HepG2 (cell line): ENCODE measurements at regions not wholly inside any gene's neighbourhood (a gene's known extent, or its start where the extent isn't known, plus 50 kb on each side); places are given as distances from the start of the nearest gene placed in this dataset.
A peak's percentile ranks its signal among the peaks of the same experiment; 100 is the strongest.

Experiments
- ATAC-seq: fragments of 200-7000 bp; cut with Tn5 transposase; 3 replicates; pipeline ENCODE4 v1.9.1; 2020; ENCODE audit warnings: mild to moderate bottlenecking, moderate library complexity
- BruUV-seq: library from RNA; stranded (reverse); fragments of 400-500 nt; replicated peaks from 2 replicates; lab custom pipeline; 2021; lab: Mats Ljungman, UMichigan
- CTCF ChIA-PET: fragments of 300-600 bp; formaldehyde crosslinking; extraction: SDS; loops from one replicate; lab custom pipeline; 2021; ENCODE audit warnings: low total read pairs, inconsistent platforms, low intra/inter-chr PET ratio; lab: Yijun Ruan, JAX
- POLR2A ChIA-PET: fragments of 350-600 bp; sonication (Branson Sonifier 250); formaldehyde crosslinking; loops from one replicate; lab custom pipeline; 2020; ENCODE audit warnings: antibody characterized with exemption, inconsistent platforms; lab: Yijun Ruan, JAX
- DNase-seq: peaks from one replicate; pipeline ENCODE4 v3.0.0-alpha.2; 2015; ENCODE audit warnings: low spot score
- FAIRE-seq: peaks from 3 replicates; lab custom pipeline; 2011; peaks lifted over from hg19 to GRCh38; lab: Jason Lieb, UNC
- H2AFZ ChIP-seq: one replicate; pipeline ENCODE4 v1.6.1; 2011; ENCODE audit warnings: low read length, inconsistent platforms
- H3K27ac ChIP-seq: fragments of 300-600 bp; 3 replicates; pipeline ENCODE4 v1.8.0; 2011; ENCODE audit warnings: mixed run types, mild to moderate bottlenecking, mixed read lengths, low read length, inconsistent platforms; ENCODE audit not compliant: insufficient read depth; ENCODE audit errors: extremely low read length
- H3K27me3 ChIP-seq, 2 experiments: fragments of 200-600 bp in 1 of 2; 2 replicates in 1 of 2; 3 replicates in 1 of 2; pipeline versions ENCODE4 v1.6.0 to v1.8.0; 2011; ENCODE audit warnings: low read length in 2 of 2, mild to moderate bottlenecking in 2 of 2, moderate library complexity in 2 of 2, inconsistent platforms in 1 of 2; ENCODE audit not compliant: insufficient read depth in 2 of 2, control insufficient read depth in 1 of 2
- H3K36me3 ChIP-seq, 2 experiments: fragments of 200-600 bp in 1 of 2; replicated peaks in 1 of 2; 2 replicates in 1 of 2; 3 replicates in 1 of 2; pipeline versions ENCODE4 v1.5.1 to v1.8.0; 2011; ENCODE audit warnings: low read length in 2 of 2, inconsistent platforms in 1 of 2; ENCODE audit not compliant: insufficient read depth in 2 of 2, control insufficient read depth in 1 of 2
- H3K4me1 ChIP-seq: 2 replicates; pipeline ENCODE4 v1.5.1; 2012; ENCODE audit warnings: low read length, inconsistent platforms; ENCODE audit not compliant: insufficient read depth
- H3K4me2 ChIP-seq: 2 replicates; pipeline ENCODE4 v1.6.0; 2011; ENCODE audit warnings: low read depth, low read length, inconsistent platforms
- H3K4me3 ChIP-seq, 3 experiments: fragments of 200-600 bp in 1 of 3; sonication (generic), shearing (Covaris generic) in 1 of 3; replicated peaks in 1 of 3; 2 replicates each; pipeline ENCODE4 v1.5.1; 2011 to 2016; ENCODE audit warnings: low read length in 3 of 3, inconsistent platforms in 2 of 3, low read depth in 2 of 3, mild to moderate bottlenecking in 2 of 3, control low read depth in 1 of 3, mixed read lengths in 1 of 3; ENCODE audit not compliant: insufficient read depth in 1 of 3
- H3K79me2 ChIP-seq: one replicate; pipeline ENCODE4 v1.6.1; 2011; ENCODE audit warnings: low read length, inconsistent platforms; ENCODE audit not compliant: insufficient read depth
- H3K9ac ChIP-seq: 2 replicates; pipeline ENCODE4 v1.6.0; 2011; ENCODE audit warnings: mild to moderate bottlenecking, low read depth, low read length, inconsistent platforms; ENCODE audit not compliant: insufficient read depth
- H3K9me3 ChIP-seq: 2 replicates; pipeline ENCODE4 v1.5.1; 2012; ENCODE audit warnings: mild to moderate bottlenecking, low read length
- H4K20me1 ChIP-seq: 2 replicates; pipeline ENCODE4 v1.6.0; 2011; ENCODE audit warnings: inconsistent platforms, mild to moderate bottlenecking, low read length, moderate library complexity; ENCODE audit not compliant: insufficient read depth
- EHMT2 ChIP-seq: fragments of 200-600 bp; sonication (generic); IDR thresholded peaks from 2 replicates; pipeline ENCODE4 v1.7.0; 2017; ENCODE audit warnings: antibody characterized with exemption, low read depth, low read length, borderline replicate concordance
- JUNB ChIP-seq: sonication (generic); formaldehyde crosslinking; IDR thresholded peaks from 2 replicates; pipeline ENCODE4 v1.8.0; 2022; ENCODE audit warnings: missing genetic modification reagents, mild to moderate bottlenecking, borderline replicate concordance
- NFRKB ChIP-seq: fragments of 450-650 bp; IDR thresholded peaks from 2 replicates; pipeline ENCODE4 v1.6.1; 2017
- SMC3 ChIP-seq: IDR thresholded peaks from 2 replicates; pipeline ENCODE4 v1.6.1; 2011; ENCODE audit warnings: low read length, improper control_type of control experiment
- SNAPC2 ChIP-seq: sonication (generic); formaldehyde crosslinking; IDR thresholded peaks from 2 replicates; pipeline ENCODE4 v1.8.1; 2022; ENCODE audit warnings: mild to moderate bottlenecking, missing genetic modification reagents
- STAG1 ChIP-seq: sonication (generic); formaldehyde crosslinking; IDR thresholded peaks from 2 replicates; pipeline ENCODE4 v1.4.0; 2020; ENCODE audit warnings: missing genetic modification reagents
- WGBS: methylation state at CpG from one replicate; pipeline ENCODE4 v1.1.6; 2017; ENCODE audit warnings: low lambda C conversion rate; 5-methylcytosine and 5-hydroxymethylcytosine counted together
- in situ Hi-C: cut with HindIII; loops from 2 replicates; pipeline ENCODE4 v1.10.0; 2017; ENCODE audit warnings: low pct_unique_long_range_greater_than_20kb; ENCODE audit not compliant: extremely low pct_ligation_motif_present
- intact Hi-C: fragments of 100-400 bp; cut with micrococcal nuclease; formaldehyde crosslinking; loops from one replicate; pipeline ENCODE4 v1.10.0; 2022; ENCODE audit not compliant: unreplicated experiment
- TF ChIP-seq, protein P1 (sequence below): sonication (generic); formaldehyde crosslinking; IDR thresholded peaks from 2 replicates; pipeline ENCODE4 v1.8.0; 2022; ENCODE audit warnings: missing genetic modification reagents, mild to moderate bottlenecking, moderate library complexity, borderline replicate concordance
- TF ChIP-seq, protein P2 (sequence below): sonication (generic); formaldehyde crosslinking; IDR thresholded peaks from 2 replicates; pipeline ENCODE4 v1.4.0; 2020; ENCODE audit warnings: missing genetic modification reagents
- TF ChIP-seq, protein P3 (sequence below): IDR thresholded peaks from 2 replicates; pipeline ENCODE4 v1.6.1; 2016; ENCODE audit warnings: missing compliant biosample characterization, missing genetic modification reagents, borderline replicate concordance
- TF ChIP-seq, protein P4 (sequence below): sonication (generic); formaldehyde crosslinking; IDR thresholded peaks from 2 replicates; pipeline ENCODE4 v1.4.0; 2020; ENCODE audit warnings: missing genetic modification reagents, borderline replicate concordance

DNA sequence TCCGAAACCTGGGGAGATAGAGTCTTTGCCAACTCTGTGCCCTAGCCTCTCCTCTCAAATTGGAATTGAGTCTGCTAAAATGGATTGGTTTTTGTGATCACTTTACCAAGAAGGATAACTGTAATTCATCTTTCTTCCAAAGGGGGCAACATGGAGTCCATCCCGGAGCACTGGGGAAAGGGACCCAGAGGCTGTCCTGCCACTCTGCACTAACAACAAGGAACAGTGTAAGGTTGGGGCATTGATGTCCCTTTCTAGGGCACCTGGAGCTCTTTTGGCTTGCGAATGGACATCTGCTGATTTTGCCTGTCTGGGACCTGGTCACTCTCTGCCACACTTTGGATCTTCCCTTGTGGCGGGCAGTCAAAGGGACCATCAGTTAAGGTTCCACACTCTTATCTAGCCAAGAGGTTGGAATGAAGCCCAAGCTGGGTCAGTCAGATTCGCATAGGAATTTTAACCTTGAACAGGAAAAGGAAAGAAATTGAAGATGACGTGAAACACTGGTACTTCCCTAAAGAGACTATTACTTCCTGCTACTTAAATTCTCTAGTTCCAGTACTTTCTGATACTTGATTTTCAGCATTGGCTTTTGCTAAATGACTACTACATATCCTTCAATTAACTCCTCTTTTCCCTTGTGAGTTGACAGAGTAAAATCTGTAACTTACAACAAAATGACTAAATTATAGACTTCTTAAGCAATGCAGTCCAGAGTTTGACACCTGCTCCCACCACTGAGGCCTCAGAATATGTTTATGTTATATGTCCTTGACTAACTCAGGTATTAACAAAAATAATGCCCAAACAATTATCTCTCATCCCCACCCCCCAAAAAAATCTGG is 64.7 kb upstream of the KLF7 start:
- Histone ChIP-seq H3K27ac (no peak overlapping the region), H4K20me1 (no peaks in the 10 kb centered on the region), H3K4me1 (no peaks in the 10 kb centered on the region), H3K27me3 (no peaks in the 10 kb centered on the region; a peak in 1 of 5 replicates), H3K9ac (no peak overlapping the region), H2AFZ (no peak overlapping the region), H3K9me3 (no peaks in the 10 kb centered on the region), H3K4me3 (no peak overlapping the region), H3K79me2 (no peaks in the 10 kb centered on the region), H3K4me2 (no peak overlapping the region), H3K36me3 (no peaks in the 10 kb centered on the region)
- ATAC-seq (peak; percentile 93), DNase-seq (peak; percentile 21), FAIRE-seq (peak; percentile 93)
- in situ Hi-C loops, result no loop called here
- BruUV-seq, result no TSS peak
- ChIA-PET CTCF (no interaction called here), POLR2A (no interaction called here)
- WGBS, result 51% methylated on average over 6 of the region's 6 CpGs
- intact Hi-C loops, result no loop called here
- TF ChIP-seq, protein P1, sequence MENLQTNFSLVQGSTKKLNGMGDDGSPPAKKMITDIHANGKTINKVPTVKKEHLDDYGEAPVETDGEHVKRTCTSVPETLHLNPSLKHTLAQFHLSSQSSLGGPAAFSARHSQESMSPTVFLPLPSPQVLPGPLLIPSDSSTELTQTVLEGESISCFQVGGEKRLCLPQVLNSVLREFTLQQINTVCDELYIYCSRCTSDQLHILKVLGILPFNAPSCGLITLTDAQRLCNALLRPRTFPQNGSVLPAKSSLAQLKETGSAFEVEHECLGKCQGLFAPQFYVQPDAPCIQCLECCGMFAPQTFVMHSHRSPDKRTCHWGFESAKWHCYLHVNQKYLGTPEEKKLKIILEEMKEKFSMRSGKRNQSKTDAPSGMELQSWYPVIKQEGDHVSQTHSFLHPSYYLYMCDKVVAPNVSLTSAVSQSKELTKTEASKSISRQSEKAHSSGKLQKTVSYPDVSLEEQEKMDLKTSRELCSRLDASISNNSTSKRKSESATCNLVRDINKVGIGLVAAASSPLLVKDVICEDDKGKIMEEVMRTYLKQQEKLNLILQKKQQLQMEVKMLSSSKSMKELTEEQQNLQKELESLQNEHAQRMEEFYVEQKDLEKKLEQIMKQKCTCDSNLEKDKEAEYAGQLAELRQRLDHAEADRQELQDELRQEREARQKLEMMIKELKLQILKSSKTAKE (CRISPR knock-in tag), result no peak
- TF ChIP-seq SNAPC2, result no peak
- TF ChIP-seq, protein P2, sequence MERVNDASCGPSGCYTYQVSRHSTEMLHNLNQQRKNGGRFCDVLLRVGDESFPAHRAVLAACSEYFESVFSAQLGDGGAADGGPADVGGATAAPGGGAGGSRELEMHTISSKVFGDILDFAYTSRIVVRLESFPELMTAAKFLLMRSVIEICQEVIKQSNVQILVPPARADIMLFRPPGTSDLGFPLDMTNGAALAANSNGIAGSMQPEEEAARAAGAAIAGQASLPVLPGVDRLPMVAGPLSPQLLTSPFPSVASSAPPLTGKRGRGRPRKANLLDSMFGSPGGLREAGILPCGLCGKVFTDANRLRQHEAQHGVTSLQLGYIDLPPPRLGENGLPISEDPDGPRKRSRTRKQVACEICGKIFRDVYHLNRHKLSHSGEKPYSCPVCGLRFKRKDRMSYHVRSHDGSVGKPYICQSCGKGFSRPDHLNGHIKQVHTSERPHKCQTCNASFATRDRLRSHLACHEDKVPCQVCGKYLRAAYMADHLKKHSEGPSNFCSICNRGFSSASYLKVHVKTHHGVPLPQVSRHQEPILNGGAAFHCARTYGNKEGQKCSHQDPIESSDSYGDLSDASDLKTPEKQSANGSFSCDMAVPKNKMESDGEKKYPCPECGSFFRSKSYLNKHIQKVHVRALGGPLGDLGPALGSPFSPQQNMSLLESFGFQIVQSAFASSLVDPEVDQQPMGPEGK (CRISPR knock-in tag), result no peak
- TF ChIP-seq, protein P3, sequence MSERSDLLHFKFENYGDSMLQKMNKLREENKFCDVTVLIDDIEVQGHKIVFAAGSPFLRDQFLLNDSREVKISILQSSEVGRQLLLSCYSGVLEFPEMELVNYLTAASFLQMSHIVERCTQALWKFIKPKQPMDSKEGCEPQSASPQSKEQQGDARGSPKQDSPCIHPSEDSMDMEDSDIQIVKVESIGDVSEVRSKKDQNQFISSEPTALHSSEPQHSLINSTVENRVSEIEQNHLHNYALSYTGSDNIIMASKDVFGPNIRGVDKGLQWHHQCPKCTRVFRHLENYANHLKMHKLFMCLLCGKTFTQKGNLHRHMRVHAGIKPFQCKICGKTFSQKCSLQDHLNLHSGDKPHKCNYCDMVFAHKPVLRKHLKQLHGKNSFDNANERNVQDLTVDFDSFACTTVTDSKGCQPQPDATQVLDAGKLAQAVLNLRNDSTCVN (CRISPR knock-in tag), result no peak
- TF ChIP-seq SMC3, result peak; percentile 28; the same call in 1 of the 2 replicates
- no peak for TF ChIP-seq EHMT2
- no peak for TF ChIP-seq NFRKB
- no peak for TF ChIP-seq JUNB
- 0 out of 2 replicates have a peak, but pooled peaks have one; percentile 11 for TF ChIP-seq STAG1 (CRISPR knock-in tag)
- TF ChIP-seq, protein P4, sequence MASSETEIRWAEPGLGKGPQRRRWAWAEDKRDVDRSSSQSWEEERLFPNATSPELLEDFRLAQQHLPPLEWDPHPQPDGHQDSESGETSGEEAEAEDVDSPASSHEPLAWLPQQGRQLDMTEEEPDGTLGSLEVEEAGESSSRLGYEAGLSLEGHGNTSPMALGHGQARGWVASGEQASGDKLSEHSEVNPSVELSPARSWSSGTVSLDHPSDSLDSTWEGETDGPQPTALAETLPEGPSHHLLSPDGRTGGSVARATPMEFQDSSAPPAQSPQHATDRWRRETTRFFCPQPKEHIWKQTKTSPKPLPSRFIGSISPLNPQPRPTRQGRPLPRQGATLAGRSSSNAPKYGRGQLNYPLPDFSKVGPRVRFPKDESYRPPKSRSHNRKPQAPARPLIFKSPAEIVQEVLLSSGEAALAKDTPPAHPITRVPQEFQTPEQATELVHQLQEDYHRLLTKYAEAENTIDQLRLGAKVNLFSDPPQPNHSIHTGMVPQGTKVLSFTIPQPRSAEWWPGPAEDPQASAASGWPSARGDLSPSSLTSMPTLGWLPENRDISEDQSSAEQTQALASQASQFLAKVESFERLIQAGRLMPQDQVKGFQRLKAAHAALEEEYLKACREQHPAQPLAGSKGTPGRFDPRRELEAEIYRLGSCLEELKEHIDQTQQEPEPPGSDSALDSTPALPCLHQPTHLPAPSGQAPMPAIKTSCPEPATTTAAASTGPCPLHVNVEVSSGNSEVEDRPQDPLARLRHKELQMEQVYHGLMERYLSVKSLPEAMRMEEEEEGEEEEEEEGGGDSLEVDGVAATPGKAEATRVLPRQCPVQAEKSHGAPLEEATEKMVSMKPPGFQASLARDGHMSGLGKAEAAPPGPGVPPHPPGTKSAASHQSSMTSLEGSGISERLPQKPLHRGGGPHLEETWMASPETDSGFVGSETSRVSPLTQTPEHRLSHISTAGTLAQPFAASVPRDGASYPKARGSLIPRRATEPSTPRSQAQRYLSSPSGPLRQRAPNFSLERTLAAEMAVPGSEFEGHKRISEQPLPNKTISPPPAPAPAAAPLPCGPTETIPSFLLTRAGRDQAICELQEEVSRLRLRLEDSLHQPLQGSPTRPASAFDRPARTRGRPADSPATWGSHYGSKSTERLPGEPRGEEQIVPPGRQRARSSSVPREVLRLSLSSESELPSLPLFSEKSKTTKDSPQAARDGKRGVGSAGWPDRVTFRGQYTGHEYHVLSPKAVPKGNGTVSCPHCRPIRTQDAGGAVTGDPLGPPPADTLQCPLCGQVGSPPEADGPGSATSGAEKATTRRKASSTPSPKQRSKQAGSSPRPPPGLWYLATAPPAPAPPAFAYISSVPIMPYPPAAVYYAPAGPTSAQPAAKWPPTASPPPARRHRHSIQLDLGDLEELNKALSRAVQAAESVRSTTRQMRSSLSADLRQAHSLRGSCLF (CRISPR knock-in tag), result no peak
